HepG2 (cell line): ENCODE measurements at regions not wholly inside any gene's neighbourhood (a gene's known extent, or its start where the extent isn't known, plus 50 kb on each side); places are given as distances from the start of the nearest gene placed in this dataset.
A peak's percentile ranks its signal among the peaks of the same experiment; 100 is the strongest.

Experiments used
- DNMT1 ChIP-seq: sonication (generic); formaldehyde crosslinking; IDR thresholded peaks from 2 replicates; pipeline ENCODE4 v1.5.1; 2020; ENCODE audit warnings: mild to moderate bottlenecking, missing genetic modification reagents
- ERF ChIP-seq: IDR thresholded peaks from 2 replicates; pipeline ENCODE4 v1.6.1; 2018; ENCODE audit warnings: missing biosample characterization, missing genetic modification reagents
- ETV5 ChIP-seq: IDR thresholded peaks from 2 replicates; pipeline ENCODE4 v1.6.1; 2018; ENCODE audit warnings: missing biosample characterization, missing genetic modification reagents, inconsistent platforms, borderline replicate concordance
- IRF2 ChIP-seq: IDR thresholded peaks from 2 replicates; pipeline ENCODE4 v1.6.1; 2018; ENCODE audit warnings: missing genetic modification reagents, missing compliant biosample characterization
- JUND ChIP-seq: sonication (generic); formaldehyde crosslinking; IDR thresholded peaks from 2 replicates; pipeline ENCODE4 v1.8.0; 2022; ENCODE audit warnings: mild to moderate bottlenecking, missing genetic modification reagents
- RAD51 ChIP-seq: fragments of 450-650 bp; IDR thresholded peaks from 2 replicates; pipeline ENCODE4 v1.6.1; 2016; ENCODE audit warnings: borderline replicate concordance
- SETDB1 ChIP-seq: sonication (generic); formaldehyde crosslinking; IDR thresholded peaks from 2 replicates; pipeline ENCODE4 v1.5.1; 2020; ENCODE audit warnings: missing genetic modification reagents, mild to moderate bottlenecking, borderline replicate concordance
- SRSF9 ChIP-seq: fragments of 200-400 bp; formaldehyde crosslinking; IDR thresholded peaks from 2 replicates; pipeline ENCODE4 v1.6.1; 2018; ENCODE audit warnings: borderline replicate concordance, mild to moderate bottlenecking, low read depth, low read length; ENCODE audit not compliant: insufficient read depth, poor library complexity, severe bottlenecking
- TGIF2 ChIP-seq: IDR thresholded peaks from 2 replicates; pipeline ENCODE4 v1.6.1; 2016; ENCODE audit warnings: control low read depth, missing compliant biosample characterization
- TP53 ChIP-seq: sonication (generic); formaldehyde crosslinking; conservative IDR thresholded peaks from 2 replicates; pipeline ENCODE4 v1.4.0; 2020; ENCODE audit warnings: missing genetic modification reagents
- ZKSCAN1 ChIP-seq: fragments of 150-350 bp; IDR thresholded peaks from 2 replicates; pipeline ENCODE4 v1.6.1; 2014; ENCODE audit warnings: low read length
- ZNF224 ChIP-seq: sonication (generic); formaldehyde crosslinking; IDR thresholded peaks from 2 replicates; pipeline ENCODE4 v1.5.0; 2020; ENCODE audit warnings: mild to moderate bottlenecking, missing genetic modification reagents
- ZNF256 ChIP-seq: sonication (generic); formaldehyde crosslinking; conservative IDR thresholded peaks from 2 replicates; pipeline ENCODE4 v1.4.0; 2020; ENCODE audit warnings: missing genetic modification reagents
- ZNF570 ChIP-seq: sonication (generic); formaldehyde crosslinking; IDR thresholded peaks from 2 replicates; pipeline ENCODE4 v1.4.0; 2020; ENCODE audit warnings: mild to moderate bottlenecking, missing genetic modification reagents, borderline replicate concordance
- ZNF619 ChIP-seq: sonication (generic); formaldehyde crosslinking; IDR thresholded peaks from 2 replicates; pipeline ENCODE4 v1.4.0; 2020; ENCODE audit warnings: mild to moderate bottlenecking, missing genetic modification reagents
- ZNF746 ChIP-seq: sonication (generic); formaldehyde crosslinking; IDR thresholded peaks from 2 replicates; pipeline ENCODE4 v1.8.0; 2022; ENCODE audit warnings: mild to moderate bottlenecking, missing genetic modification reagents
- ZNF788 ChIP-seq: sonication (generic); formaldehyde crosslinking; IDR thresholded peaks from 2 replicates; pipeline ENCODE4 v1.5.0; 2020; ENCODE audit warnings: mild to moderate bottlenecking, missing genetic modification reagents, borderline replicate concordance
- TF ChIP-seq, protein P1 (sequence below), 2 experiments: sonication (generic) in 1 of 2; formaldehyde crosslinking in 1 of 2; IDR thresholded peaks; 2 replicates each; pipeline versions ENCODE4 v1.4.0 to v1.6.1; 2016 to 2020; ENCODE audit warnings: borderline replicate concordance in 1 of 2, low read depth in 1 of 2, mild to moderate bottlenecking in 1 of 2, missing genetic modification reagents in 1 of 2
- TF ChIP-seq, protein P2 (sequence below): sonication (generic); formaldehyde crosslinking; IDR thresholded peaks from 2 replicates; pipeline ENCODE4 v1.4.0; 2020; ENCODE audit warnings: missing genetic modification reagents
- TF ChIP-seq, protein P3 (sequence below): sonication (generic); formaldehyde crosslinking; IDR thresholded peaks from 2 replicates; pipeline ENCODE4 v1.4.0; 2020; ENCODE audit warnings: missing genetic modification reagents
- TF ChIP-seq, protein P4 (sequence below): sonication (generic); IDR thresholded peaks from 2 replicates; pipeline ENCODE4 v1.6.1; 2016; ENCODE audit warnings: low read depth, borderline replicate concordance

DNA sequence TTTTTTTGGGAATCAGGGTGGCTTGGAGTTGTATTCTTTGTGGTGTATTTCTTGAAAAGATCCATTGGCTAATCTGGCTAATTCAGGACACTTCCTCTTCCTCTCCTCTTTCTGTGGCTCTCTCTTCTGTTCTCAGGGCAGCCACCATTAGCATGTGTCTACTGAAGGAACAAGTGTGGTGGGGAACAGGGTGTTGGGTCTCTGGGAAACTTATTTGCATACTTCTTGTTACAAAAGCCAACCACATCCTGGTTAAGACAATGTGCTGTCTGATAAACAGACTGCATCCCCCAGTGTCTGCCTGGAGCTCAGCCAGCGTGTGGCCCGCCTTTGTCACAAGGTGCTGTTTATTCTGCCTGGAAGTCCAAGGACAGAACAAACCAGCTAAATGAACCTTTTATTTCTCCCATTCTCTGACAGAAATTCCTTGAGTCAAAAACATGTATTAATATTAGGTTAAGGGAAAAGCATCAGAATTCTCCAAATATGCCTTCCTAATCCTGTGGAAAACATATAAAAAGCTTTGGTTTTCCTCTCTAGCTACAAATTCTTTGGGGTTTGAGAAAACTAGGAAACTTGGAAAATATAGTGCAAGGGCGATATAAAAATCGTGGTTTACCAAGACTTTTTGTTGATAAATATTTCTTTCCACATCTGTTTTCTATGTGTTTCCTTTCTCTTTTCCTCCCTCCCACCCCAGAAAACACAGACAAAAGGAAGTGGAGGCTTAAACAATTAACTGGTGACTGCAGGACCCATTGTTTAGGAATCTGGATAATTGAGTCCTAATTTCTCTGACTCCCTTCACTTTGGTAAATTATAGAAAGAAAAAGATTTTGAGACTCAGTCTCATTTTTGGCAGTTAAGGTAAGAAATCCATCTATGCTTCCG is 203.6 kb downstream of the SPRY1 start (continued):
- TF ChIP-seq, protein P1, sequence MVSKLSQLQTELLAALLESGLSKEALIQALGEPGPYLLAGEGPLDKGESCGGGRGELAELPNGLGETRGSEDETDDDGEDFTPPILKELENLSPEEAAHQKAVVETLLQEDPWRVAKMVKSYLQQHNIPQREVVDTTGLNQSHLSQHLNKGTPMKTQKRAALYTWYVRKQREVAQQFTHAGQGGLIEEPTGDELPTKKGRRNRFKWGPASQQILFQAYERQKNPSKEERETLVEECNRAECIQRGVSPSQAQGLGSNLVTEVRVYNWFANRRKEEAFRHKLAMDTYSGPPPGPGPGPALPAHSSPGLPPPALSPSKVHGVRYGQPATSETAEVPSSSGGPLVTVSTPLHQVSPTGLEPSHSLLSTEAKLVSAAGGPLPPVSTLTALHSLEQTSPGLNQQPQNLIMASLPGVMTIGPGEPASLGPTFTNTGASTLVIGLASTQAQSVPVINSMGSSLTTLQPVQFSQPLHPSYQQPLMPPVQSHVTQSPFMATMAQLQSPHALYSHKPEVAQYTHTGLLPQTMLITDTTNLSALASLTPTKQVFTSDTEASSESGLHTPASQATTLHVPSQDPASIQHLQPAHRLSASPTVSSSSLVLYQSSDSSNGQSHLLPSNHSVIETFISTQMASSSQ (IDR thresholded peaks at IDR 0.05; ENCODE audit: low read depth), result peak; percentile 83
- TF ChIP-seq, protein P1 (CRISPR knock-in tag; IDR thresholded peaks at IDR 0.05; ENCODE audit: borderline replicate concordance), result peak; percentile 96
- TF ChIP-seq ZNF746 (peak; percentile 46; the same call in 1 of the 2 replicates), ETV5 (CRISPR knock-in tag) (peak; percentile 92), ERF (CRISPR knock-in tag) (peak; percentile 72; the same call in 1 of the 2 replicates), ZKSCAN1 (no peak), DNMT1 (CRISPR knock-in tag) (no peak), SRSF9 (no peak), SETDB1 (CRISPR knock-in tag) (no peak), RAD51 (no peak), TGIF2 (CRISPR knock-in tag) (peak; percentile 73; the same call in 1 of the 2 replicates), IRF2 (CRISPR knock-in tag) (peak; percentile 92), JUND (CRISPR knock-in tag) (peak; percentile 44; the same call in 1 of the 2 replicates), ZNF619 (CRISPR knock-in tag) (no peak), ZNF788 (CRISPR knock-in tag) (peak; percentile 44; the same call in 1 of the 2 replicates), ZNF570 (CRISPR knock-in tag) (no peak), ZNF256 (CRISPR knock-in tag) (no peak), TP53 (CRISPR knock-in tag) (no peak), ZNF224 (CRISPR knock-in tag) (no peak)
- TF ChIP-seq, protein P2, sequence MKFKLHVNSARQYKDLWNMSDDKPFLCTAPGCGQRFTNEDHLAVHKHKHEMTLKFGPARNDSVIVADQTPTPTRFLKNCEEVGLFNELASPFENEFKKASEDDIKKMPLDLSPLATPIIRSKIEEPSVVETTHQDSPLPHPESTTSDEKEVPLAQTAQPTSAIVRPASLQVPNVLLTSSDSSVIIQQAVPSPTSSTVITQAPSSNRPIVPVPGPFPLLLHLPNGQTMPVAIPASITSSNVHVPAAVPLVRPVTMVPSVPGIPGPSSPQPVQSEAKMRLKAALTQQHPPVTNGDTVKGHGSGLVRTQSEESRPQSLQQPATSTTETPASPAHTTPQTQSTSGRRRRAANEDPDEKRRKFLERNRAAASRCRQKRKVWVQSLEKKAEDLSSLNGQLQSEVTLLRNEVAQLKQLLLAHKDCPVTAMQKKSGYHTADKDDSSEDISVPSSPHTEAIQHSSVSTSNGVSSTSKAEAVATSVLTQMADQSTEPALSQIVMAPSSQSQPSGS (CRISPR knock-in tag), result peak; percentile 66
- TF ChIP-seq, protein P3, sequence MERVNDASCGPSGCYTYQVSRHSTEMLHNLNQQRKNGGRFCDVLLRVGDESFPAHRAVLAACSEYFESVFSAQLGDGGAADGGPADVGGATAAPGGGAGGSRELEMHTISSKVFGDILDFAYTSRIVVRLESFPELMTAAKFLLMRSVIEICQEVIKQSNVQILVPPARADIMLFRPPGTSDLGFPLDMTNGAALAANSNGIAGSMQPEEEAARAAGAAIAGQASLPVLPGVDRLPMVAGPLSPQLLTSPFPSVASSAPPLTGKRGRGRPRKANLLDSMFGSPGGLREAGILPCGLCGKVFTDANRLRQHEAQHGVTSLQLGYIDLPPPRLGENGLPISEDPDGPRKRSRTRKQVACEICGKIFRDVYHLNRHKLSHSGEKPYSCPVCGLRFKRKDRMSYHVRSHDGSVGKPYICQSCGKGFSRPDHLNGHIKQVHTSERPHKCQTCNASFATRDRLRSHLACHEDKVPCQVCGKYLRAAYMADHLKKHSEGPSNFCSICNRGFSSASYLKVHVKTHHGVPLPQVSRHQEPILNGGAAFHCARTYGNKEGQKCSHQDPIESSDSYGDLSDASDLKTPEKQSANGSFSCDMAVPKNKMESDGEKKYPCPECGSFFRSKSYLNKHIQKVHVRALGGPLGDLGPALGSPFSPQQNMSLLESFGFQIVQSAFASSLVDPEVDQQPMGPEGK, result peak; percentile 83
- TF ChIP-seq, protein P4, sequence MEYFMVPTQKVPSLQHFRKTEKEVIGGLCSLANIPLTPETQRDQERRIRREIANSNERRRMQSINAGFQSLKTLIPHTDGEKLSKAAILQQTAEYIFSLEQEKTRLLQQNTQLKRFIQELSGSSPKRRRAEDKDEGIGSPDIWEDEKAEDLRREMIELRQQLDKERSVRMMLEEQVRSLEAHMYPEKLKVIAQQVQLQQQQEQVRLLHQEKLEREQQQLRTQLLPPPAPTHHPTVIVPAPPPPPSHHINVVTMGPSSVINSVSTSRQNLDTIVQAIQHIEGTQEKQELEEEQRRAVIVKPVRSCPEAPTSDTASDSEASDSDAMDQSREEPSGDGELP, result peak; percentile 67; the same call in 1 of the 2 replicates
